C4-2B (cell line): ENCODE measurements at regions not wholly inside any gene's neighbourhood (a gene's known extent, or its start where the extent isn't known, plus 50 kb on each side); places are given as distances from the start of the nearest gene placed in this dataset.

Experiments
- H3K27ac ChIP-seq: fragments of 450-650 bp; 2 replicates; pipeline ENCODE4 v1.5.1; 2017
- ZFX ChIP-seq: fragments of 450-650 bp; IDR thresholded peaks from 2 replicates; pipeline ENCODE4 v1.6.1; 2017
- TF ChIP-seq, protein P1 (sequence below): fragments of 450-650 bp; conservative IDR thresholded peaks from 2 replicates; pipeline ENCODE4 v1.5.1; 2017; ENCODE audit warnings: mild to moderate bottlenecking

DNA sequence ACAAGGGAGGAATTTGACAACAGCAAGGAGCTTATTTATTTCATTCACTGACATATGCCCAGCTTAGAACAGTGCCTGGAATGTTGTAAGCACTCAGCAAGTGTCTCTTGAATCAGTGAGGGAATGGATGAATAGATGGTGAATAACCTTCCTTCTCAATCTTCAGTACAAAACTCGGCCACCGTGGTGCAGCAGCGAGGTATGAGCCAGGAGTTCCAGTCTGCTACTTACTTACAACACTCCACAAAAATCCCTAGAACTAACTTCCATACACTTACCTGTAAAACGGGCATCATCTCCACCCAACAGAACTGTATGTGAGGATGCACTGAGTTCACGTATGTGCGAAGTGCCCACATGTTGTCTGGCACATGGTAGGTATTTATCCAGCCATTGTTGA, 237.4 kb downstream of the WDR11 start:
- H3K27ac ChIP-seq, result no peak overlapping the region
- TF ChIP-seq, protein P1, sequence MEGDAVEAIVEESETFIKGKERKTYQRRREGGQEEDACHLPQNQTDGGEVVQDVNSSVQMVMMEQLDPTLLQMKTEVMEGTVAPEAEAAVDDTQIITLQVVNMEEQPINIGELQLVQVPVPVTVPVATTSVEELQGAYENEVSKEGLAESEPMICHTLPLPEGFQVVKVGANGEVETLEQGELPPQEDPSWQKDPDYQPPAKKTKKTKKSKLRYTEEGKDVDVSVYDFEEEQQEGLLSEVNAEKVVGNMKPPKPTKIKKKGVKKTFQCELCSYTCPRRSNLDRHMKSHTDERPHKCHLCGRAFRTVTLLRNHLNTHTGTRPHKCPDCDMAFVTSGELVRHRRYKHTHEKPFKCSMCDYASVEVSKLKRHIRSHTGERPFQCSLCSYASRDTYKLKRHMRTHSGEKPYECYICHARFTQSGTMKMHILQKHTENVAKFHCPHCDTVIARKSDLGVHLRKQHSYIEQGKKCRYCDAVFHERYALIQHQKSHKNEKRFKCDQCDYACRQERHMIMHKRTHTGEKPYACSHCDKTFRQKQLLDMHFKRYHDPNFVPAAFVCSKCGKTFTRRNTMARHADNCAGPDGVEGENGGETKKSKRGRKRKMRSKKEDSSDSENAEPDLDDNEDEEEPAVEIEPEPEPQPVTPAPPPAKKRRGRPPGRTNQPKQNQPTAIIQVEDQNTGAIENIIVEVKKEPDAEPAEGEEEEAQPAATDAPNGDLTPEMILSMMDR, result peak; percentile 39
- TF ChIP-seq ZFX, result no peak

DNA sequence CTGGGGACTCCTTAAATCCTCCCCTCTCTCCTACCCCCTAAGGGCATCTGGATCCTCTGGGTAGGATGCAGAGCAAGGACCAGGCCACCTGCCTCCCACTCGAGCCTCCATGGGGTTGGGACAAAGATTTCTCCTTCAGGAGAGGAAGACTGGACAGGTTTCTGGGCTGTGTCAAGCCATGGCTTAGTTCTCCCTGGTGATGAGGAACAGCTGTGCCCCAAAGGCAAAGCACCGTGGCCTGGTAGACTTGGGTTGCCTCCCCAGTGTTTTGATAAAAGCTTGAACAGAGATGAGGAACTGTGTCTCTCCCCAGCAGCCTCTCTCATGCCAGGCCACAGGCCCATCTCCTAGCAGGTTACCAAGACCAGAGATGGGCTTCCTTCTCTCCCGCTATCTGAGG, 238.3 kb downstream of the WDR11 start:
- TF ChIP-seq, protein P1, result no peak
- TF ChIP-seq ZFX, result no peak
- no peak overlapping the region for H3K27ac ChIP-seq

- no peak overlapping the region for H3K27ac ChIP-seq
- TF ChIP-seq ZFX, result no peak
- TF ChIP-seq, protein P1, result no peak
Observed at GRCh38 chr10:121091961-121092719, 241.0 kb downstream of the WDR11 start.

GRCh38 chr10:121092720-121093095, 241.5 kb downstream of the WDR11 start:
- no peak for TF ChIP-seq ZFX
- TF ChIP-seq, protein P1, result no peak

GRCh38 chr10:121096617-121097431, 245.7 kb downstream of the WDR11 start:
- no peak overlapping the region for H3K27ac ChIP-seq
- TF ChIP-seq, protein P1, result no peak

More at GRCh38 chr10:121092720-121093095, 241.5 kb downstream of the WDR11 start:
- no peak overlapping the region for H3K27ac ChIP-seq

DNA sequence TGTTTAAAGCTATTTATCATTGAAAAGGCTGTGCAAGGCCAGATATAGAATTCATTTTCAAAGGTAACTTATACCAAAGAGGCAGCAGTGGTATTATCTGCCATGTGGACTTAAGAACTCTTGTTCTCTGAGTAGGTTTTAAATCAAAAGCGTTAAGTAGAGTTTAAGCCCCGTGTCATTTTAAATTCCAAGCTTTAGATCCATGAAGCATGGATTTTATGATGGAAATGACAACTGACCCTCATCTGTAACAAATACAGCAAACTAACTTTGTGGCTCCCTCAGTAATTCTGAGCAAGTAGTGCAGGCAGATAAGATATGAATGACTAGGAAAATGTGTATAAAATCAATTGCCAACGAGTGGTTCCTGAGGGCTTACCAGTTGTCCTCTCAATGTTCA, 247.0 kb downstream of the WDR11 start:
- TF ChIP-seq ZFX, result no peak
- TF ChIP-seq, protein P1, result no peak
- H3K27ac ChIP-seq, result no peak overlapping the region

- H3K27ac ChIP-seq, result no peak overlapping the region
- no peak for TF ChIP-seq ZFX
- TF ChIP-seq, protein P1, result no peak
Observed at GRCh38 chr10:121098751-121099150, 247.6 kb downstream of the WDR11 start.
